SK-N-SH (cell line): ENCODE measurements at regions not wholly inside any gene's neighbourhood (a gene's known extent, or its start where the extent isn't known, plus 50 kb on each side); places are given as distances from the start of the nearest gene placed in this dataset.

Experiments
- CTCF ChIP-seq: fragments of 200-600 bp; sonication (generic); IDR thresholded peaks from 2 replicates; pipeline ENCODE4 v1.6.1; 2017; ENCODE audit warnings: antibody characterized with exemption, mild to moderate bottlenecking, moderate library complexity
- EZH2phosphoT487 ChIP-seq: fragments of 200-600 bp; sonication (generic); IDR thresholded peaks from 2 replicates; pipeline ENCODE4 v1.6.1; 2017; ENCODE audit warnings: low read depth, mixed run types, mild to moderate bottlenecking, antibody characterized with exemption, moderate library complexity, borderline replicate concordance
- FOSL2 ChIP-seq: IDR thresholded peaks from 2 replicates; pipeline ENCODE4 v1.4.0; 2012; ENCODE audit warnings: low read depth, mild to moderate bottlenecking, moderate library complexity, borderline replicate concordance
- FOXJ3 ChIP-seq: sonication (generic); formaldehyde crosslinking; IDR thresholded peaks from 2 replicates; pipeline ENCODE4 v1.5.1; 2020; ENCODE audit warnings: mild to moderate bottlenecking, missing genetic modification reagents
- FOXM1 ChIP-seq: IDR thresholded peaks from 2 replicates; pipeline ENCODE4 v1.4.0; 2012; ENCODE audit warnings: low read depth, mild to moderate bottlenecking
- RAD21 ChIP-seq: IDR thresholded peaks from 2 replicates; pipeline ENCODE4 v1.6.1; 2012; ENCODE audit warnings: mild to moderate bottlenecking, low read length
- RCOR1 ChIP-seq: fragments of 150-350 bp; IDR thresholded peaks from 2 replicates; pipeline ENCODE4 v1.6.1; 2017; ENCODE audit warnings: antibody characterized with exemption, low read length
- RFX5 ChIP-seq: IDR thresholded peaks from 2 replicates; pipeline ENCODE4 v1.6.1; 2012; ENCODE audit warnings: mild to moderate bottlenecking, improper control_type of control experiment, low read length
- SIN3A ChIP-seq: IDR thresholded peaks from 2 replicates; pipeline ENCODE4 v1.6.1; 2012; ENCODE audit warnings: low read depth, mild to moderate bottlenecking, low read length, moderate library complexity, borderline replicate concordance
- YY1 ChIP-seq: IDR thresholded peaks from 2 replicates; pipeline ENCODE4 v1.4.0; 2012; ENCODE audit warnings: low read depth, mild to moderate bottlenecking

- no peak for TF ChIP-seq CTCF
- TF ChIP-seq FOXM1 = no peak
- TF ChIP-seq YY1 = no peak
- no peak for TF ChIP-seq SIN3A
- no peak for TF ChIP-seq FOSL2
- TF ChIP-seq FOXJ3 (CRISPR knock-in tag) = no peak
- TF ChIP-seq EZH2phosphoT487 = no peak
- no peak for TF ChIP-seq RCOR1
- TF ChIP-seq RFX5 = no peak
- TF ChIP-seq RAD21 = no peak
Observed at GRCh38 chr18:29160170-29160569, 983.2 kb upstream of the CDH2 start.
